GM21515 (cell line): ENCODE measurements at regions not wholly inside any gene's neighbourhood (a gene's known extent, or its start where the extent isn't known, plus 50 kb on each side); places are given as distances from the start of the nearest gene placed in this dataset.
"Not testable (repeated sequence)": the region's sequence is repeated elsewhere in the genome, so short reads cannot be mapped to it uniquely, and the experiment has no call there.

ENCODE experiments used
- ATAC-seq: cut with Tn5 transposase; IDR thresholded peaks from one replicate; pipeline ENCODE4 v1.9.1; 2021; ENCODE audit not compliant: unreplicated experiment

DNA sequence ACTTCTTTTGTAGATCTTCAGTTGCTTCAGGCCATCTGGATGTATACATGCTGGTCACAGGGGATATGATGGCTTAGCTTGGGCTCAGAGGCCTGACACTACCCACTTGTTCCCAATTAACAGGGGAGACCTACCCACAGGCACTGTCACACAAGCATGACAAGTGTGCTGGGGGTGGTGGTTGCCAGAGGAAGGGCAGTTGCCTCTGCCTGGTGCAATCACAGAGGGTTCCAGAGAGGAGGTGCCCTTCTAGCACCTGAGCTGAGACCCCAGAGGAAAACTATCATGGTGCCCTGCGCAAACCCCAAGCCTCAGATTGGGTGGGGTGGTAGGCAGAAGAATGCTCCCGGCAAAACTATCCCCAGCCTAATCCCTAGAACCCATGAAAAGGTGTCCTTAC, 65.6 kb upstream of the NANOS1 start:
- no peak for ATAC-seq

DNA sequence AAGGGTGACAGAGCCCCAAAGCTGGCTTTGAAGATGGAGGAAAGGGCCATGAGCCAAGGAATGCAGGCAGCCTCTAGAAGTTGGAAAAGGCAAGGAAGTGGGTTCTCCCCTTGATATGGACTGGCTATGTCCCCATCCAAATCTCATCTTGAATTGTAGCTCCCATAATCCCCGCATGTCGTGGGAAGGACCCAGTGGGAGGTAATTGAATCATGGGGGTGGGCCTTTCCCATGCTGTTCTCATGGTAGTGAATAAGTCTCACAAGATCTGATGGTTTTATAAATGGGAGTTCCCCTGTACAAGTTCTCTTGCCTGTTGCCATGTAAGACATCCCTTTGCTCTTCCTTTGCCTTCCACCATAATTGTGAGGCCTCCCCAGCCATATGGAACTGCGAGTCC, 65.0 kb upstream of the NANOS1 start:
- not testable (repeated sequence) for ATAC-seq

DNA sequence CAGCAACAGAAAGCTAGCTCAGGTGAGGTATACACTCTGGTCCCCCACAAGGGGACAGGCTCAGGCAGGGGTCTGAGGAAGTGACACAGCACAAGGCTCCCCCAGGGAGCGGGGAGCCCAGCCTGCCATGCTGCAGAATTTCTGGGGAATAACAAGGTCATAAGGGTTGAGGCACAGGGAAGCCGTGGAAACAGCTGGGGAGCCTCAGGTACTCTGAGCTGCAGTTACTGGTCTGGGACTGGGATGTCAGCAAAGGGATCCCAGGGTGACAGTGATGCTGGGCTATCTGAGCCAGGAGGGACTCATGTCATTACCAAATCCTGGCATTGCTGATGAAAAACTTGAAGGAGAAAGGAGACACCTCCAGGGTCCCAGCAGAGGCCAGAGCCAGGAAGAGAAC, 64.4 kb upstream of the NANOS1 start:
- ATAC-seq = no peak

DNA sequence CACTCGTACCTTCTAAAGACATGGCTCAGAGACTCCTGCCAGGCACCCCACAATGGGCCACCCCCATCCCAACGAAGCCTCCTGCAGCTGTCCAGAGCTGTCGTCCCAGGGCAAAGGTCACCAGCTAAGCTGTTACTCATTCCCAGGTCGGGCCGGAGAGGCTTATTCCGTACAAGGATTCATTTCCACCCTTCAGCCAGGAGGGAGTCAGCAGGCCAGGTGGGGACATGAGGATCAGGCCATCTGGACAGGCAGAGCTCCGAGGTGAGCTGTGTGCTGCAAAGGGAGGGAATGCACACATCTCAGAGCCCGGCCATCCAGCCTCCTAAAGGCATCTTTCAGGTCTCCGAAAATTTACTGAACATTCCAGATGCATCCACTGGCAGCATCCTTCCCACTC, 63.9 kb upstream of the NANOS1 start:
- no peak for ATAC-seq

DNA sequence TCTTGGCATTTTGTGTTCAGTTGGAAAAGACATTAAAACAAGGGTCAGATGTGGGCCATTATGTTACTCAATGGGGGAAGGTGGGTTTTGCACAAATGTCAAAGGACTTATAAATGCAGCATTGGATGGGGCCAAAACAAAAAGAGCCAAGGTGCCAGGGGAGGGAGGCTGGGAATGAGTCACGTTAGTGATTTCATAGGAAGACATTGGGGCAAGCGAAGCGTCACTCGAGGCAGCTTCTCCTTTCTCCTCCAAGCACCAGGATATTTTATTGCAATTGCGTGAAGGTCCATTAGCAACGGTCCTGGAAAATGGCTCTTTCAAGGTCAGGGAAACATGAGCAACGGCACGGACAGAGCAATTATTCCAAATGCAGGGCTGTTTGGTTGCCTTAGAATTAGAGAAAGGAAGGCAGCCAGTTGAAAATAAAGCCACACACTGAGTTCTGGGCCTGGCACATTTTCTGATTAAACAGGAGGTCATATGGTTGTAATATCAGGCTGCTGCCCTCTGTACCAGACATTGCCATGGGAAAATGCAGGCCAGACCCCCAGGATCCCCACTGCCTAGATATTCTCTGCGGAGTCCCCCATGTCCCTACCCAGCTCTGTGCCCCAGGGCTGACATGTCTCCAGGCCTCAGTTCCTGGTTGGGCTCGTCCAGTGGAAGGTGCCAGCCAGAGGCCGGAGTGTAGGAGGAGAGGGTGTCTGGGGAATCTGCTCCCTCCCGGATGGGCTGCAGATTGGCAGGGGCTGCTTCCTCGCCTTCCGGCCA, 63.3 kb upstream of the NANOS1 start:
- ATAC-seq = no peak

DNA sequence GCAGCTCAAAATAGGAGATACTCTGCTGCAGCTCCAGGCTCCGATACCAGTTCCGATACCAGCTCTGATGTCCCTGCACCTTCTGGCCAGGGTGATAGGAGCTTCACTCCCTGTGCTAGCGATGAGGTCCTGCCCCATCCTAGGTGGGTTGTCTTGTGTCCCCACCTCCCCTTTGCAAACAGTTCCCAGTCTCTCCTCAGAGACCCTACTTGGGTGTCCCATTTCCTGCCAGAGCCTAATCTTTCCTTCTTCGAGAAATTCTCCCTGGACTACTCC, 62.7 kb upstream of the NANOS1 start:
- no peak for ATAC-seq

DNA sequence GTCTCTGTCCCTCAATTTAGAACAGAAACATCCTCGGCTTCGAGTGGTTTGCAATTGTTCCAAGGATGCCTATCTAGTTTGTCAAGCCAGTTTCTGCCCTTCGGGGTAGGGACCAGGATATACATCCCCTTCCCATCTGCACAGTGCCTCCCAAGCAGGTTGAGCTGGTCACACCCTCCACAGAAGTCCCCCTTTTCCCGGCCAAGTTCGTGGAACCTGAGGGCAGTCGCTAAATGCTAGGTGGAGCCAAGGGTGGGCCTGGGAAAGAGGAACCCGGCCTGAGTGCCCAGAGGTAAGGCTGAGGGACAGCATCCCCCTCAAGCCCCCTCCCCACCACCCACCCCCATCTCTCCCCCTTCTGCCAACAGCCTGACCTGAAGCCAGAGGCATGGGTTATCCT, 62.4 kb upstream of the NANOS1 start:
- no peak for ATAC-seq

DNA sequence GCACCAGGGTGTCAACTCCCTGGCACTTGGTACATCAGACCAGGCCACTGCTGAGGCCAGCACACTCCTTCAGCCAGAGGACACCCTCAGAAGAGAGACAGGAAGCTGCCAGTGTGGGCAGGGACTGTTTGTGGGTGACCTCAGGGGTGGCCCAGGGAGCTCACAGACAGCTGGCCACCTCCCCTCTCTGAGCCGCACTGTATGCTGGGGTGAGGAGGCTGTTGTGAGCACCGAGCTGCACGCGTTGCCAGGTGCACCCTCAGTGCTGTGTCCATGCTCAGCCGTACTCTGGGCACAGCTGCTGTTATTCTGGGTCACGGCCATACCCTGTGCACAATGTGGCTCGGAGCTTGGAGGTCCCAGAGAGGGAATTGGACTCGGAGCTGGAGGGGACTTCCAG, 61.5 kb upstream of the NANOS1 start:
- ATAC-seq = no peak

DNA sequence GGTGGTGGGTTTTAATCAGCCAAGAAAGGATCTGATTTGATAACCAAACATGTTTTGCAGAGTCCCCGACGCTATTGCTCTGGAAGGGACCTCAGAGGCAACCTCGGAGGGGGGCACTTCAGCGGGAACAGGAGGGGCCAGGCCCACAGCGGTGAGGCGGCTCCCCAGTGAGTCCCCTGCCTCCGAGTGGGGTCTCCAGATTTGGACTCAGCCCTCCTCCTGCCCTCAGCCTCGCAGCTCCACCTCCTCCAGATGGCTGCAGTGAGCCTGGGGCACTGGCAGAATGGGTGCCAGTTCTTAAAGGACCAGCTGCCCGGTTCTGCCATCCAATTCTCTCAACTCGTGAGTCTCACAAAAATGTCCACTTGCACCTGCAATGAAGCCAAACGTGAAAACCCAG, 61.0 kb upstream of the NANOS1 start:
- no peak for ATAC-seq

DNA sequence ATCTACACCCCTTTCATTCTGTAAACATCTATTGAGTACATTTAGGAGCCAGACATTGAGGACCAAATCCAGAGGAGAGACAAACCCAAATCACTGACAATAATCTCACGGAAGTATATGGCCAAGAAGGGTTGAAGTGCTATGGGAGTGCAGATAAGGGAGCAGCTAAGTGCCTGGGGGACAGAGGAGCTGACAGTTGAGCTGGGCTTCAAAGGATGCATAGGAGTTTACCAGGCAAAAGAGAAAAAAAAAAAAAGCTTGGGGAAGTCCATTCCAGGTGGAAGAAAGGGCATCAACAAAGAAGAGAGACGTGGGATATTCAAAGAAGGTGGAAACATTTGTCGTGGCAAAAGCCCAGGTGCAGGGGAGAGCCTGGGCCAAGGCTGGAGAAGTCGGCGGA, 60.5 kb upstream of the NANOS1 start:
- no peak for ATAC-seq

DNA sequence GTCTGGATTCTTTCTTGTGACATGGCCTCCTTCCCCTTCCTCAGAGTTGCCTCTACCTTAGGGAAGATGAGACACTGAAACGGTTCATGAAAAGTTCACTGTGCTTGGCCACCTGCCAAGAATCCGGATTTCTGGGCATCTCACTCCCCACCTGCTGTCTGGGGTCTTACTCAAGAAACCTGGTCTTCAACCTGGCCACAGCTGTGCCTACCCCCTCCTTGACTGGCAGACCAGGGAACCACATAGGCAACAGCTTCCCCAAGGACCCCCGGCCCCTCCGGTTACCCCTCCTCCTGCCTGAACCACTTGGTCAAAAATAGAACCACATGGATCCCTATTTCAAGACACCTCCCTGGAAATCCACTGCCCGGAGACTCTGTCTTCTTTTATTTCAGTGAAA, 58.7 kb upstream of the NANOS1 start:
- no peak for ATAC-seq

DNA sequence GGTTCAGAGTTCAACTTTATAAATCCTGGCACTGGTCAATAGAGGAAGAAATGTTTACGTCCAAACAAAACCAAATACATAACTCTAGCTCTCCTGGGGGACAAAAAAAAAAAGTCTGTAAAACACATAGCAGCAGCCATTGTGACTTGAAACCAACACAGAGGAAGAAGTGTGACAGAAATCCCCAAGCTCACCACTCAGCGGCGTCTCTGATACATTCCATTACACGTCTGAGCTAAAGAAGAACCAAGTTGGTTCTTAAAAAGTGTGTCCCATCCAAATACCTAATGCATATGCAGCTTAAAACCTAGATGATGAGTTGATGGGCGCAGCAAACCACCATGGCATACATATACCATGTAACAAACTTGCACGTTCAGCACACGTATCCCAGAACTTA, 58.3 kb upstream of the NANOS1 start:
- ATAC-seq = no peak

DNA sequence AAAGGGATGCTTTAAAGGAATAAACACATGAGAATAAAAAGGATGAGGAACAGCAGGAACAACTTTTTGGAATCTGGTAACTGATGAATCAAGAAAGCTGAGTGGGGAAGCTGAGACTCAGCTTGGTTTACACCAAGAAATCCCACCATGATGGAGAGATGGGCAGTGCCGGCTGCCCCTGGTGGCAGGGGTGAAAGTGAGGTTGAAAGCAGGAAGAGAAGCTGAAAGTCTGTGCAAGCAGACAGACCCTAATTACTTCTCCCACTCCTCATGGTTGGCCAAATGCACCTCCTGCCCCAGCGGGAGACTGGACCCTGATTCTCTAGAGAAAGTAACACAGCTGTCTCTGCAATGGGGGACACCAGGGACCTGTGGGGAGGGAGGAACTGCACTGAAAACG, 57.6 kb upstream of the NANOS1 start:
- ATAC-seq = no peak

DNA sequence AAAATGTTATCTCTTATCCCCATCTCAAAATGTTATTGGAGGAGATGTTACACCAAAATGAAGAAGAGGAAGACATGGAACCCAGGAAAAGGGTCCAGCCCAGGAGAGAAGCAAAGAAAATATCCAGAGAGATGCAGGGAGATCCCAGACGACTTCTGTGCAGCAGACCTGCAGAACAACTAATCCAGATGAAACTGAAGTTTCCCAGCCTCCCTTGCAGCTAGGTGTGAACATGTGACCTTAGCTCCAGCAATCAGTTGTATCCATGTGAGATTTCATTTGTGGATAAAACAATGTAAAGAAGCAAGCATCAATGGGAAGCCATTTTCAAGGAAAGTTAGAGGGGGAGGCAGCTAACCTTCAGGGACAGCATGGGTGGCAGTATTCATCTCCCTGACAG, 55.8 kb upstream of the NANOS1 start:
- ATAC-seq = no peak

DNA sequence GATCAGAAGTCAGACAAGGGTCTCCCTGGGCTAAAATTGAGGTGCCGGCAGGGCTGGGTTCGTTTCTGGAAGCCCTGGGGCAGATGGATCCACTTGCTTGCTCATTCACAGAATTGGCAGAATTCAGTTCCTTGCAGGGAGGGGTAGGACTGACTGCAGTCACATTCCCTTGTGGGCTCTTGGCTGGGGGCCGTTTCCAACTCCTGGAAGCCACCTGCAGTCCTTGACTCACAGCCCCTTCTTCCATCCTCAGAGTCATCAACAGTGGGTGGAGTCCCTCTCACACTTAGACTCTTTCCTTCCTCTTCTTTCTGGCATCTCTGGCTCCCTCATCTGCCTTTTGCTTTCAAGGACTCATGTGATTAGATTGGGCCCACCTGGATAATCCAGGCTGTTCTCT, 54.6 kb upstream of the NANOS1 start:
- ATAC-seq = no peak

DNA sequence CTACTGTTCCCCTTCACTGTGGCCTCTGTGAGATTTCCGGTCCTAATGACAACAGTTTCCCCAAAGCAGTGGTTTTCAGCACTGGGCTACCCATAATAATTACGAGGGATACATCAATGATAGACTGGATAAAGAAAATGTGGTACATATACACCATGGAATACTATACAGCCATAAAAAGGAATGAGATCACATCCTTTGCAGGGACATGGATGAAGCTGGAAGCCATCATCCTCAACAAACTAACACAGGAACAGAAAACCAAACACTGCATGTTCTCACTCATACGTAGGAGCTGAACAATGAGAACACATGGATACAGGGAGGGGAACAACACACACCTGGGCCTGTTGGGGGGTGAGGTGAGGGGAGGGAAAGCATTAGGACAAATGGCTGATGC, 53.3 kb upstream of the NANOS1 start:
- not testable (repeated sequence) for ATAC-seq

DNA sequence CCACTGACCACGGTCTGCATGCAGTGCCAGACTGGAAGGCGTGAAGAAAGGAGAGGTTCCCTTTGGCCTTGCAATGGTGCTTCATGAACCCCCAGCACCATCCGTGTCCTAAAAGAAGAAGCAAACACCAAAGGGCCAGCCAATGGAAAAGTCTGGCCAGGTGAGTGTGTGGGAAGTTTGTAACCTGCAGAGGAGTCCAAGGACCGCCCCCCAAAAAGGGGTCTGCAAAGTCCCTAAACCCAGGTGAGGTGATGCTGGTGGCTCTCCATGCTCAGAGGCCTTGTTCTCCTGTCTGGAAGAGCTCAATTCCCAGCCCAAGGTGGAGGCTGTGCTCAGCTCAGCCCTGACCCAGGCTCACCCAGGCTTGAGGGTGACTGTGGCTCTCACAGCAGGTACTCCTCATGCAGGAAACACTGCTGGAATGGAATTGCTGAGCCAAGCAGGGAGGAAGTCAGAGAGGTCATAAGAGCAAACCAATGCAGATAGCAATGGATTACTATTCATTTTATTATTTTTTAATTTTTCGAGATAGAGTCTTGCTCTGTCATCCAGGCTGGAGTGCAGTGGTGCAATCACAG, 52.4 kb upstream of the NANOS1 start:
- no peak for ATAC-seq

DNA sequence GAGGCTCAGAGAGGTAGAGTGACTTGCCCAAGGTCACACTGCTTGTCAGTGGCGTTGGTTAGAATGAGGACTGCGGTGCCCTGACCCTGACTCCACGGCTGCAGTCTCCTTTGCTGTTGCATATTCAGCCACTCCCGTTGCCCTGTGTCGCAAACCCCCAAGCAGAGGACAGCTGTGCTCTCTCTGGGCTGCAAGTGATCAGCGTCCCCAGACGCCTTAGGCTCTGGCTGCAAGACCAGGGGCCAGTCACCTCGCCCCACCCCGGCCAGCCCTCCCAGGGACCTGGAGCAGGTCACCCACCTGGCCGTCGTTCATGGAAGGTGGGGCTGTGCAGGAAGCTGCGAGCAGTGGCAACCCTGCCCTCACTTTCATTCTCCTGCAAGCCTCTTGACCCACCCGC, 51.7 kb upstream of the NANOS1 start:
- no peak for ATAC-seq

DNA sequence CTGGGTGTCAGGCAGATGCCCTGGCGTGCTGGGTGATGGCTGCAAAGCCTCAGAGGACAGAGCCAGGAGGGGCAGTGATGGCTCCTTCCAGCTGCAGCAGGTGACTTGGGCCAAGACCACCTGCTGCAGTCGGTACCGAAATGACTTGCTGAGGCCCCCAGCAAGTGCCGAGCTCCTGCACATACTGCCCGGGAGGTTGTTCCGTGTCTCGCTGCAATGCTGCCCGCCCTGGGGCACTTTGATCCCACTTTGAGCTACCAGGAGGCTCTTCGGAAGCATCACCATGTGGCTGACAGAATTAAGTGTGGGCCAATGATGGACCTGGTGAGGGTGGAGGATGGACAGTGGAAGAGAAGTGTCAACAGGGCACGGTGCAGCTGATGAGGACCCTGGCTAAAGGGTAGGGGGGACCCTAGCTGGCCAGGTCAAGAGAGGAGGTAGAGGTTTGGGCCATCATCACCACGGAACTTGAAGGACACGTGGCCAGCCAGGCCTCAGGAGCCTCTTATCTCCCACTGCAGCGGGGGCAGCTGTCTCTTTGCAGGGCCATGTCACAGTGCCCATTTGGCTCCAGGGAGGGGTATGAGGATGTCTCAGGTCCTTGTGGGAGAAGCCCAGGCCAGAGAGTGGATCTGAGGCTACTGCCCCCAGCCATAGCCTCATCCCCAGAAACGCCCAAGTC, 51.1 kb upstream of the NANOS1 start:
- ATAC-seq = no peak

DNA sequence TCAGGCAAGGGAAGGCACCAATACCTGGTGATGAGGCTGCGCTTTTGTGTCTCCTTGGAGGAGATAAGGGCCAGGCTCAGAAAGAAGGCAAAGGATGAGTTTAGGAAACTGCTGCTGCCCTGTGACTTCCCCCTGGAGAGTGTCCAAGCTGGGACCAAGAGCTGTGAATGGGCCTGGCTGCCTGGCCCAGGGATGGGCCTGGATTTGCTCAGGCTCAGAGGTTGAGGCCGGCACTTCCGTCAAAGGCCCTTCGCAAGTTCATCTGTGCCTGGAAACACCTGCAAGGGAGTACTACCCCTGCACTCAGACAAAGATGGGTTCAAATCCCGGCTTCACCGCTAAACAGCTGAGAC, 50.5 kb upstream of the NANOS1 start:
- no peak for ATAC-seq

DNA sequence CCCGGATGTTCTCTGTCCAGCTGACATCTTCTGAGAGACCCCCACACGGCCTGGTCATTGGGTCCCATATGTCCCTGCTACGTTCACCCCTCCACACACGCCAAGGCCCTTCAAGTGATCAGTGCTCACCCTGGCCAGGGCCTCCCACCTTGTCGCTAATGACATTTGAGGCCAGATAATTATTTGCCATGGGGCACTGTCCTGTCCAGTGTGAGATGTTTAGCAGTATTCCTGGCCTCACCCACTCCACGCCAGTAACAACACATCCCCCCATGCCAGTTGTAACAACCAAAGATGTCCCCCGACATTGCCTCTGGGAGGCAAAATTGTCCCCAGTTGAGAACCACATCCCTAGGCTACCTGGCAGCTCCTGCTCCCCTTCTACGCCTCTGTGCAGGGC, 49.9 kb upstream of the NANOS1 start:
- ATAC-seq = no peak
